ENCODE measurements at regions not wholly inside any gene's neighbourhood (a gene's known extent, or its start where the extent isn't known, plus 50 kb on each side); places are given as distances from the start of the nearest gene placed in this dataset.

- no peaks in the 10 kb centered on the region for H3K9me3 ChIP-seq (ENCODE audit: insufficient read depth in 2 of 2, low read depth in 1 of 2, low read length in 1 of 2)
- no peak overlapping the region for H3K9ac ChIP-seq (replicated peaks in 1 of 4; ENCODE audit: extremely low read depth in 1 of 4, low read depth in 3 of 4, low read length in 3 of 4)
- no peaks in the 10 kb centered on the region for H3K4me1 ChIP-seq (replicated peaks in 1 of 4; ENCODE audit: control insufficient read depth in 3 of 4, insufficient read depth in 4 of 4, low read length in 3 of 4)
- 86% methylated on average over 1 of the region's 1 CpG; no CpG with 5 or more reads in 1 of the 2 experiments for WGBS, 2 experiments (ENCODE audit: extremely low coverage in 1 of 2, insufficient coverage in 1 of 2, insufficient read length in 1 of 2, insufficient replicate concordance in 2 of 2, low coverage in 1 of 2, low lambda C conversion rate in 2 of 2, missing lambda C conversion rate in 1 of 2)
- H2BK5ac ChIP-seq (ENCODE audit: low read depth, low read length) = no peak overlapping the region
- H3K4me3 ChIP-seq (ENCODE audit: extremely low read depth in 1 of 4, insufficient read depth in 2 of 4, low read depth in 3 of 4, low read length in 4 of 4) = no peak overlapping the region
- no peak overlapping the region for H2BK12ac ChIP-seq (ENCODE audit: low read depth, low read length)
- H2AK5ac ChIP-seq (ENCODE audit: low read depth, low read length) = no peak overlapping the region
- H3K23me2 ChIP-seq (ENCODE audit: low read depth, low read length) = no peaks in the 10 kb centered on the region
- no peaks in the 10 kb centered on the region for H3K79me1 ChIP-seq (ENCODE audit: low read depth, low read length)
- no peak overlapping the region for H3K27ac ChIP-seq (ENCODE audit: low read depth, low read length)
- no peaks in the 10 kb centered on the region for H3K79me2 ChIP-seq (ENCODE audit: control insufficient read depth in 1 of 2, insufficient read depth in 2 of 2, low read length in 2 of 2)
- H3K18ac ChIP-seq (ENCODE audit: extremely low read depth, low read length) = no peak overlapping the region
- H3K27me3 ChIP-seq (replicated peaks in 1 of 4; ENCODE audit: control insufficient read depth in 3 of 4, extremely low read depth in 1 of 4, insufficient read depth in 3 of 4, low read length in 3 of 4) = no peaks in the 10 kb centered on the region
- no peak overlapping the region for H4K5ac ChIP-seq (ENCODE audit: insufficient read length, low read depth, low read length)
- POLR2A ChIA-PET (ENCODE audit: partially characterized antibody) = no interaction called here
- DNase-seq (ENCODE audit: low read depth in 1 of 2, low spot score in 2 of 2) (no peak), FAIRE-seq (no peak)
- no peak overlapping the region for H2BK15ac ChIP-seq (ENCODE audit: low read length)
- H4K20me1 ChIP-seq (replicated peaks in 1 of 2; ENCODE audit: control insufficient read depth in 1 of 2, insufficient read depth in 2 of 2, low read length in 2 of 2) = no peaks in the 10 kb centered on the region
- no peak overlapping the region for H3K4ac ChIP-seq (replicated peaks; ENCODE audit: insufficient read length, low read depth, low read length)
- H3K14ac ChIP-seq (ENCODE audit: insufficient read length) = no peak overlapping the region
- H3K4me2 ChIP-seq (ENCODE audit: insufficient read depth in 1 of 2, low read depth in 2 of 2, low read length in 2 of 2) = no peak overlapping the region
- no peak overlapping the region for H3K56ac ChIP-seq (replicated peaks; ENCODE audit: insufficient read length, low read depth, low read length)
- no peak overlapping the region for H2BK120ac ChIP-seq (replicated peaks; ENCODE audit: low read depth, low read length)
- H2BK20ac ChIP-seq (ENCODE audit: low read length) = no peak overlapping the region
- no peak overlapping the region for H4K91ac ChIP-seq (replicated peaks; ENCODE audit: insufficient read length, low read length)
- CTCF ChIA-PET (ENCODE audit: partially characterized antibody) = interaction anchor here (1.3 kb wide), 1 partner anchor 12 kb away, joined by 4 read pairs; no protein-coding TSS in a partner anchor
- H4K8ac ChIP-seq (ENCODE audit: extremely low read depth, insufficient read depth, low read length) = no peak overlapping the region
- H3K36me3 ChIP-seq (ENCODE audit: control insufficient read depth in 2 of 4, insufficient read depth in 4 of 4, low read length in 3 of 4) = no peaks in the 10 kb centered on the region
- H3K23ac ChIP-seq (ENCODE audit: insufficient read length) = no peak overlapping the region
- no peak overlapping the region for H2AFZ ChIP-seq (ENCODE audit: low read length)
- TF ChIP-seq BACH1 (IDR thresholded peaks at IDR 0.05; ENCODE audit: low read length) (no peak), KDM1A (IDR thresholded peaks at IDR 0.05; ENCODE audit: borderline replicate concordance, low read length) (no peak), RBBP5 (IDR thresholded peaks at IDR 0.05; ENCODE audit: borderline replicate concordance, low read depth, low read length) (no peak), TCF12 (IDR thresholded peaks at IDR 0.05; ENCODE audit: low read depth, low read length) (no peak), MAFK (IDR thresholded peaks at IDR 0.05; ENCODE audit: low read depth, low read length) (no peak), TBP (IDR thresholded peaks at IDR 0.05; ENCODE audit: low read depth, low read length) (no peak), SP4 (IDR thresholded peaks at IDR 0.05; ENCODE audit: low read length) (no peak), RXRA (IDR thresholded peaks at IDR 0.05; ENCODE audit: insufficient read depth, low read depth, low read length) (no peak), RAD21 (IDR thresholded peaks at IDR 0.05 in 1 of 2, conservative IDR thresholded peaks at IDR 0.05 in 1 of 2; ENCODE audit: low read depth in 2 of 2, low read length in 2 of 2) (no peak), NANOG (IDR thresholded peaks at IDR 0.05; ENCODE audit: insufficient read depth, low read depth, low read length, poor library complexity, severe bottlenecking) (no peak), ASH2L (IDR thresholded peaks at IDR 0.05; ENCODE audit: low read length) (no peak), RNF2 (IDR thresholded peaks at IDR 0.05; ENCODE audit: borderline replicate concordance, low read depth, low read length, missing control alignments, poor library complexity, severe bottlenecking) (no peak), FOSL1 (IDR thresholded peaks at IDR 0.05; ENCODE audit: insufficient read depth, low read depth, low read length) (no peak), GTF2F1 (IDR thresholded peaks at IDR 0.05; ENCODE audit: borderline replicate concordance, low read depth, low read length) (no peak), NRF1 (IDR thresholded peaks at IDR 0.05; ENCODE audit: low read depth, low read length) (no peak), SIRT6 (IDR thresholded peaks at IDR 0.05; ENCODE audit: low read length) (no peak)
Observed at GRCh38 chr2:155389224-155389623, 690.7 kb downstream of the KCNJ3 start.

Data from H1 (cell line).